Prostate gland (tissue), 2 donors: ENCODE measurements at regions not wholly inside any gene's neighbourhood (a gene's known extent, or its start where the extent isn't known, plus 50 kb on each side); places are given as distances from the start of the nearest gene placed in this dataset.

Experiments
- POLR2A ChIP-seq: fragments of 450-650 bp; IDR thresholded peaks from one replicate; pipeline ENCODE4 v1.6.1; 2016; ENCODE audit warnings: antibody characterized with exemption, mild to moderate bottlenecking
- POLR2AphosphoS5 ChIP-seq: sonication (generic); formaldehyde crosslinking; IDR thresholded peaks from one replicate; pipeline ENCODE4 v1.6.1; 2017; ENCODE audit warnings: antibody characterized with exemption
- TF ChIP-seq, protein P1 (sequence below), 4 experiments: fragments of 200-600 bp in 2 of 4; fragments of 450-650 bp in 2 of 4; sonication (generic) in 2 of 4; IDR thresholded peaks; 1 replicate in 3 of 4; 2 replicates in 1 of 4; pipeline ENCODE4 v1.5.1; 2016 to 2019; ENCODE audit warnings: antibody characterized with exemption in 4 of 4, mild to moderate bottlenecking in 2 of 4, moderate library complexity in 2 of 4

DNA sequence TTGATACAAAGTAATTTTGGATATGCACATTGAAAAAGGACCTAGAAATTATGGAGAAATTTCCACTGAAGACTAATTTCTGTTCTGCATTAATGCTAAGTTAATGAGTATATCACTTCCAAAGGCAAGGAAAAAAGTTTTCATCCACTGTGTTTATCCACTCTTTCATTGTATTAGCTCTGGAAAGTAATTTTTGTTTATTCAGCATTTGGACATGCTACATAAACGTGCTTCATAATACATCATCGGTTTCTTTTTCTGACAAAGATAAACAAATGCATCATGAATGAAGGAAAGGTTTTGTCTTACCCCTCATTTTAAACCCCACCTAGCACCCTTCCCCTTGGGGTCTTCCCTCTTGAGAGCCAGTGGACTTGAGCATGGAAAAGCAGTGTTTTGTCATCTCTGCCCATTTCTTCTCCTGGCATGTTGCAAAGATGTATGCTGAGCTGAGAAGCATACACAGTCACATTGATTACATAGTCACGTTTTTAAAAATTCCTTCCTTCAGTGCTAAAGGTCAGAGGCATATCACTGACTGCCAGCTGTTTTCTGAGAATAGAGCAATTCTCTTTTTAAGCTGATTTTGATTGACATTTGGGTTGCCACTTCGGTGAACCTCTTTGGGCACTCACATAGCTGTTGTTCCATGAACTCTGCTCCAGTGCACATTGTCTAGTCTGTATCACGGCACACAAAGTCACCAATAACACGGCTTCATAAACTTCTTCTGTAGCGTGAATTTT is 65.9 kb upstream of the C7orf33 start:
- TF ChIP-seq, protein P1, sequence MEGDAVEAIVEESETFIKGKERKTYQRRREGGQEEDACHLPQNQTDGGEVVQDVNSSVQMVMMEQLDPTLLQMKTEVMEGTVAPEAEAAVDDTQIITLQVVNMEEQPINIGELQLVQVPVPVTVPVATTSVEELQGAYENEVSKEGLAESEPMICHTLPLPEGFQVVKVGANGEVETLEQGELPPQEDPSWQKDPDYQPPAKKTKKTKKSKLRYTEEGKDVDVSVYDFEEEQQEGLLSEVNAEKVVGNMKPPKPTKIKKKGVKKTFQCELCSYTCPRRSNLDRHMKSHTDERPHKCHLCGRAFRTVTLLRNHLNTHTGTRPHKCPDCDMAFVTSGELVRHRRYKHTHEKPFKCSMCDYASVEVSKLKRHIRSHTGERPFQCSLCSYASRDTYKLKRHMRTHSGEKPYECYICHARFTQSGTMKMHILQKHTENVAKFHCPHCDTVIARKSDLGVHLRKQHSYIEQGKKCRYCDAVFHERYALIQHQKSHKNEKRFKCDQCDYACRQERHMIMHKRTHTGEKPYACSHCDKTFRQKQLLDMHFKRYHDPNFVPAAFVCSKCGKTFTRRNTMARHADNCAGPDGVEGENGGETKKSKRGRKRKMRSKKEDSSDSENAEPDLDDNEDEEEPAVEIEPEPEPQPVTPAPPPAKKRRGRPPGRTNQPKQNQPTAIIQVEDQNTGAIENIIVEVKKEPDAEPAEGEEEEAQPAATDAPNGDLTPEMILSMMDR (IDR thresholded peaks at IDR 0.05) = no peak
- TF ChIP-seq POLR2AphosphoS5 (no peak), POLR2A (no peak)
